ENCODE measurements at regions not wholly inside any gene's neighbourhood (a gene's known extent, or its start where the extent isn't known, plus 50 kb on each side); places are given as distances from the start of the nearest gene placed in this dataset.

GRCh38 chr6:25022140-25022553 is 86.4 kb upstream of the RIPOR2 start:
- Histone ChIP-seq H4K91ac (ENCODE audit: insufficient read length, low read depth, low read length) (no peak overlapping the region), H3K9me3 (ENCODE audit: control insufficient read depth, low read depth, low read length) (no peaks in the 10 kb centered on the region), H4K5ac (ENCODE audit: insufficient read length, low read depth, low read length) (no peak overlapping the region), H2AFZ (ENCODE audit: low read length) (no peak overlapping the region), H3K56ac (ENCODE audit: insufficient read length, low read depth, low read length) (no peak overlapping the region), H3K4me1 (ENCODE audit: insufficient read depth, low read length) (peaks cover 2% of the 10 kb centered on the region; the same call in 1 of the 2 replicates), H2BK15ac (ENCODE audit: low read depth, low read length) (no peak overlapping the region), H4K20me1 (ENCODE audit: control insufficient read depth, insufficient read depth, insufficient read length) (no peaks in the 10 kb centered on the region), H2BK120ac (ENCODE audit: low read depth, low read length, poor library complexity, severe bottlenecking) (no peak overlapping the region), H3K23ac (ENCODE audit: insufficient read length, low read depth, low read length) (no peak overlapping the region), H2AK5ac (ENCODE audit: insufficient read length, low read length) (no peak overlapping the region), H3K79me2 (ENCODE audit: insufficient read depth, low read length) (no peaks in the 10 kb centered on the region), H3K27me3 (ENCODE audit: insufficient read depth, low read length) (no peaks in the 10 kb centered on the region), H3K4me2 (ENCODE audit: insufficient read depth, insufficient read length, low read length) (no peak overlapping the region), H2BK12ac (ENCODE audit: insufficient read length, low read depth, low read length) (no peak overlapping the region), H3K79me1 (ENCODE audit: insufficient read depth, low read depth, low read length, poor library complexity, severe bottlenecking) (no peaks in the 10 kb centered on the region), H3T11ph (ENCODE audit: low read length) (no peak overlapping the region), H2BK20ac (ENCODE audit: low read depth, low read length, poor library complexity, severe bottlenecking) (no peak overlapping the region), H3K14ac (ENCODE audit: insufficient read depth, low read length) (no peak overlapping the region), H4K8ac (replicated peaks; ENCODE audit: insufficient read length, low read depth, low read length) (no peak overlapping the region), H3K9ac (ENCODE audit: extremely low read depth, insufficient read length, low read length) (no peak overlapping the region), H2BK5ac (ENCODE audit: insufficient read length, low read length) (no peak overlapping the region), H3K4ac (ENCODE audit: low read depth, low read length) (no peak overlapping the region), H3K27ac (ENCODE audit: insufficient read length, low read depth, low read length) (no peak overlapping the region), H3K23me2 (ENCODE audit: insufficient read length, low read depth, low read length, poor library complexity, severe bottlenecking) (no peaks in the 10 kb centered on the region), H3K18ac (ENCODE audit: insufficient read length, low read depth, low read length) (no peak overlapping the region)
- Mint-ChIP-seq H3K4me1 (peaks cover 22 to 25% of the 10 kb centered on the region in 2 experiments), H3K27me3 (ENCODE audit: low read depth) (no peaks in the 10 kb centered on the region), H3K9me3 (no peaks in the 10 kb centered on the region; a peak in 1 of 5 replicates), H3K4me3 (no peak overlapping the region), H3K36me3 (ENCODE audit: insufficient read depth in 1 of 3, low read depth in 3 of 3) (no peaks in the 10 kb centered on the region), H3K27ac (no peak overlapping the region)
- no CpG with 5 or more reads among the region's 3 CpGs for WGBS (ENCODE audit: extremely low coverage, insufficient read length, low lambda C conversion rate)
- TF ChIP-seq CTCF (conservative IDR thresholded peaks at IDR 0.05), result no peak
- no peak for DNase-seq

All from H9 (cell line).